HG03159 (cell line): ENCODE measurements at regions not wholly inside any gene's neighbourhood (a gene's known extent, or its start where the extent isn't known, plus 50 kb on each side); places are given as distances from the start of the nearest gene placed in this dataset.

Experiments used
- ATAC-seq: cut with Tn5 transposase; IDR thresholded peaks from one replicate; pipeline ENCODE4 v1.9.1; 2021; ENCODE audit warnings: mild to moderate bottlenecking, moderate library complexity; ENCODE audit not compliant: unreplicated experiment

DNA sequence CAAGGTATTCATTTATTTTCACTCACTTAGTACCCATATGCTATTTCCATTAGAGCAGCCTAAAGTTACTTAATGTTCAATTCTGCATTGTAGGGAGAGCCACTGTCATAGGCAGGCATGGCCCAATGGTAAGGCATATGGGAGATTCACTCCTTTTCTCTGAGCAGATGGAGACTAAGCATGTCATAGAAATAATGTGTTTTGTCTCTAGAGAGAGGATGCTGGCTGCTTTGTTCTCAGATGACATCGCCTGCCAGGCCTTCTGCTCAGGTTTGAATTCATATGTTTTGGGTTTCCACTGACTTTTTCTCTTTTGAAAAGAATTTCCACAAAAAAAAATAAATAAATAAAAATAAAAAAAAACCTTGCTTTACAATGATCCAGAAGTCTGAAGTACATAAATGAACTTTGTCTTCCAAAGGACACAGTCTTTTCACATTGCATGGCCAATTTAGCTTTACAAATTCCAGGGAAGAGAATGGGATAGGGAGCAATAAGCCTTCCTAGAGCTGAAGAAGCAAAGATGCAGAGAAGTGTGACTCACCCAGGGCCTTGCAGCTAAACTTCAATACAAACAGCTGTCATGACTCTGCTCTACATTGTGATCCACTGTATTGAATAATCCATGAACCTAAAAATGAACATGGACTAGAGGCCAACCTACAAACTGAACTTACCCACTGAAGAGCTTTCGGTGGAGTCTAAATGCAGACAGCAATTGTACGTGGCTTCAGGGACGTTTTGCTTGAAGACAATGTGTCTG is 422.5 kb downstream of the CMPK2 start:
- ATAC-seq = no peak

- no peak for ATAC-seq
These were observed 421.2 kb downstream of the CMPK2 start for GRCh38 chr2:6444514-6444913.

- no peak for ATAC-seq
These were observed 420.6 kb downstream of the CMPK2 start for GRCh38 chr2:6445156-6445555.

- no peak for ATAC-seq
These were observed 418.6 kb downstream of the CMPK2 start for GRCh38 chr2:6446938-6447608.

GRCh38 chr2:6448893-6449292 is 416.8 kb downstream of the CMPK2 start:
- ATAC-seq = no peak

- no peak for ATAC-seq
These were observed 416.4 kb downstream of the CMPK2 start for GRCh38 chr2:6449343-6449742.

DNA sequence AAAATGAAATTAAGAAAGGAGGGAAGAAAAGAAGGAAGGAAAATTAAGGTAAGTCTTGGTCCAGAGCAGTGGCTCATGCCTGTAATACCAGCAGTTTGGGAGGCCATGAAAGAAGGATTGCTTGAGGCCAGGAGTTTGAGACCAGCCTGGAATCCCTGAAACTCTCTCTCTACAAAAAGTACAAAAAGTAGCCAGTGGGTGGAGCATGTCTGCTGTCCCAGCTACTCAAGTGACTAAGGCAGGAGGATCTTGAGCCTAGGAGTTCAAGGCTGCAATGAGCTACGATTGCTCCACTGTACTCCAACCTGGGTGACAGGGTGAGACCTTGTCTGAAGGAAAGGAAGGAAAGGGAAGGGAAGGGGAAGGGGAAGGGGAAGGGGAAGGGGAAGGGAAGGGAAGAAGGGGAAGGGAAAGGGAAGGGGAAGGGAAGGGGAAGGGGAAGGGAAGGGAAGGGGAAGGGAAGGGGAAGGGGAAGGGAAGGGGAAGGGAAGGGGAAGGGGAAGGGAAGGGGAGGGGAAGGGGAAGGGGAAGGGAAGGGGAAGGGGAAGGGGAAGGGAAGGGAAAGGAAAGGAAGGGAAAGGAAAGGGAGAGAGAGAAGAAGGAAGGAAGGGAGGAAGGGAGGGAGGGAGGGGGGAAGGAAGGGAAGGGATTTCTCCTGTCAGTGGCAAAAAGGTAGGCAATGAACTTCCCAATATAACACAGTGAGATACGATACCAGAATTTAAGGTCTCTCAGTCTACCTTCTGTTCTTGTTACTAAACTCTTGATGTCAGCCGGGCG is 412.8 kb downstream of the CMPK2 start:
- no peak for ATAC-seq

DNA sequence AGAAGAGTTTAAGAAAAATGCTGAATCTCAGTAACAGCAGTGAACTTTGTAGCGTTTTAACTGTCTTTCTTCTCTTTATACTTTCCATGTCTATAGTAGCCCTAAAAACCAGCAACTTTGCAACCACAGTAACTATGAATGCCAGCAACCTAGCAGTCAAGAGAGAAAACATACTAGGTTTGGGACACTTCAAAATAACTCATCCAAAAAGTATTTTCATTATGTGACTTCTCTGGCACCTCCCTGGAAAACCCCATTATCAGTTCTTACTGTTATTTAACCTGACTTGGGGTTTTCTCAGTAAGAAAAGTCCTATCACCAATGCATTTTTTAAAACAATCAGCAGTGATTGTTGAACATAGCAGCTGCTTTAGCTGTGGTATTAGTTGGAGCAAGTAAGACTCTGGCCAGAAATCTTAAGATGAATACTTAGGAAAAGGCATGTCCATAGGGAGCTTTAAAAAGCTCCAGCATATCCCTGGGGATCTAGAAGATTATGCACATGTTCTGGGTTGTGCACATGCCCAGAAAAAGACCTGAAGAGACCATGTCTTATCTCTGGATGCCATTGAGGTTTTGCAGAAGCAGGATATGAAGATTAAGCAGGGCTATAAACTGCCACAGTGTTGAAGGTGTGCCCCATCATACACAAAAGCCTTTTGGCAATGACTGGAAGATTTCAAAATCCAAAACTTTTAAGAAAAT is 411.3 kb downstream of the CMPK2 start:
- ATAC-seq = no peak

- no peak for ATAC-seq
These were observed 406.6 kb downstream of the CMPK2 start for GRCh38 chr2:6459138-6459537.

- no peak for ATAC-seq
These were observed 395.2 kb downstream of the CMPK2 start for GRCh38 chr2:6470518-6470917.

- no peak for ATAC-seq
These were observed 394.3 kb downstream of the CMPK2 start for GRCh38 chr2:6471419-6471818.

DNA sequence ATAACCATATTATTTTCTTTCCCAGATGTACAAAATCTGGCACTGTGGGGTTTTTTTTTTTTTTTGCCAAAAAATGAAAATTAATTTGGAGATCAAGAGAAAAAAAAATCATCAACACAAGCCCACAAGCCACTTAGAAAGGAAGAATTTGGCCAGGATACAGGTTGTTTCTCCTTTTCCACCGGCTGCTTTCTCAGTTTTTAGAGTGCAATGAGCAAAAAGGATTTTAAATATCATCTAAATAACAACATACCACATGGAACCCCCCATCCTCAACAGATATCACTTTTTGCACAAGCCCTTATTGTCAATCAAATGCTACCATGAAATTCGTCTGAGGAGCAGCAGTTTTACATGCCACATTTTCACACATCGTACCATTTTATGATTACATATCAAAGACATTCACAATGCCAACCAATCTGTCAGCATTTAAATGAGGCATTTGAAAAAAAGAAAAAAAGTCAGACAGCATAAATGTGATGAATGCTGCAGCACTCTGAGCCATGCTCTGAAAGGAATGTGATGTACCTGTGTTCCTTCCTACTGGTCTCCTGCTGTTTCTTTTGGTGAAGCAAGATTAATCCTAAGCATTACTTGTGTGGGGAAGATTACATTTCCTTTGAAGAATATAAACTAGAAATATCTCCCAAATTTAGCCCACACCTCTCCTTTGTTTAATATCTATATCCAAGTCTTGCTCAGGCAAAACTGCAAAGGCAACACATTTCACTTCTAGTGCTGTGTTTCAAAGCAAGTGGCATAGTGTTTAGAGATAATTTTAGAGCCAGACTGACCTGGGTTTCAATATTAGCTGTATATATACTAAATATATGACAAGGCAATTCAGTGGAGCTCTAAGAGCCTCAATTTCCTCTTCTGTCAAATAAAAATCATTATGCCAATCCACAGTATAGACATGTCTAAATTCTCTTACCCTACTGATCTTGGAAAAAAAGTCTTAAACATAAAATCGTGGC is 391.3 kb downstream of the CMPK2 start:
- no peak for ATAC-seq

- peak; percentile 35 for ATAC-seq
These were observed 390.4 kb downstream of the CMPK2 start for GRCh38 chr2:6475155-6475940.

GRCh38 chr2:6480514-6480913 is 385.2 kb downstream of the CMPK2 start:
- ATAC-seq = no peak

- no peak for ATAC-seq
These were observed 383.5 kb downstream of the CMPK2 start for GRCh38 chr2:6482256-6482655.

- ATAC-seq = no peak
These were observed 377.9 kb downstream of the CMPK2 start for GRCh38 chr2:6487765-6488164.

GRCh38 chr2:6492573-6492972 is 373.1 kb downstream of the CMPK2 start:
- no peak for ATAC-seq

GRCh38 chr2:6493266-6493665 is 372.4 kb downstream of the CMPK2 start:
- ATAC-seq = no peak

- ATAC-seq = no peak
These were observed 372.0 kb downstream of the CMPK2 start for GRCh38 chr2:6493669-6494068.
